ENCODE measurements at regions not wholly inside any gene's neighbourhood (a gene's known extent, or its start where the extent isn't known, plus 50 kb on each side); places are given as distances from the start of the nearest gene placed in this dataset.

GRCh38 chr6:49333345-49334125 lies 129.5 kb downstream of the MMUT start:
- no peak for DNase-seq (ENCODE audit: low read depth in 1 of 2, low spot score in 1 of 2)
- Histone ChIP-seq H3K27ac (replicated peaks) (no peak overlapping the region), H3K4me3 (replicated peaks; ENCODE audit: insufficient read depth, low read length) (no peak overlapping the region), H3K27me3 (ENCODE audit: insufficient read depth, poor library complexity, severe bottlenecking) (no peaks in the 10 kb centered on the region)
- TF ChIP-seq POLR2AphosphoS5 (IDR thresholded peaks at IDR 0.05; ENCODE audit: low read depth) (no peak), CTCF (IDR thresholded peaks at IDR 0.05; ENCODE audit: insufficient read depth, low read length) (no peak), REST (IDR thresholded peaks at IDR 0.05; ENCODE audit: insufficient replicate concordance, low read depth) (no peak), GABPA (IDR thresholded peaks at IDR 0.05; ENCODE audit: low read depth) (no peak), SPI1 (IDR thresholded peaks at IDR 0.05; ENCODE audit: borderline replicate concordance, low read depth) (no peak)

GRCh38 chr6:49332781-49333180 lies 130.3 kb downstream of the MMUT start:
- DNase-seq (ENCODE audit: low read depth in 1 of 2, low spot score in 1 of 2) = no peak
- H3K27me3 ChIP-seq (ENCODE audit: insufficient read depth, poor library complexity, severe bottlenecking) = no peaks in the 10 kb centered on the region
- no peak overlapping the region for H3K27ac ChIP-seq (replicated peaks)
- H3K4me3 ChIP-seq (replicated peaks; ENCODE audit: insufficient read depth, low read length) = no peak overlapping the region
- TF ChIP-seq SPI1 (IDR thresholded peaks at IDR 0.05; ENCODE audit: borderline replicate concordance, low read depth) (no peak), REST (IDR thresholded peaks at IDR 0.05; ENCODE audit: insufficient replicate concordance, low read depth) (no peak), POLR2AphosphoS5 (IDR thresholded peaks at IDR 0.05; ENCODE audit: low read depth) (no peak), GABPA (IDR thresholded peaks at IDR 0.05; ENCODE audit: low read depth) (no peak), CTCF (IDR thresholded peaks at IDR 0.05; ENCODE audit: insufficient read depth, low read length) (no peak)

GRCh38 chr6:49329186-49329585 lies 133.9 kb downstream of the MMUT start:
- Histone ChIP-seq H3K27ac (replicated peaks) (no peak overlapping the region), H3K27me3 (ENCODE audit: insufficient read depth, poor library complexity, severe bottlenecking) (no peaks in the 10 kb centered on the region), H3K4me3 (replicated peaks; ENCODE audit: insufficient read depth, low read length) (no peak overlapping the region)
- DNase-seq (ENCODE audit: low read depth in 1 of 2, low spot score in 1 of 2) = no peak
- TF ChIP-seq REST (IDR thresholded peaks at IDR 0.05; ENCODE audit: insufficient replicate concordance, low read depth) (no peak), POLR2AphosphoS5 (IDR thresholded peaks at IDR 0.05; ENCODE audit: low read depth) (no peak), SPI1 (IDR thresholded peaks at IDR 0.05; ENCODE audit: borderline replicate concordance, low read depth) (no peak), CTCF (IDR thresholded peaks at IDR 0.05; ENCODE audit: insufficient read depth, low read length) (no peak), GABPA (IDR thresholded peaks at IDR 0.05; ENCODE audit: low read depth) (no peak)
